Cardiac fibroblast (primary cell): ENCODE measurements at regions not wholly inside any gene's neighbourhood (a gene's known extent, or its start where the extent isn't known, plus 50 kb on each side); places are given as distances from the start of the nearest gene placed in this dataset.

ENCODE experiments used
- DNase-seq, 2 donors: peaks; one replicate each; pipeline versions ENCODE4 v3.0.0 to v3.0.0-alpha.2; 2010; ENCODE audit warnings: low read depth in 2 of 2
- H3K4me3 ChIP-seq, 2 donors: replicated peaks in 1 of 2; 1 replicate in 1 of 2; 2 replicates in 1 of 2; pipeline ENCODE4 v1.5.1; 2011; ENCODE audit warnings: low read depth in 2 of 2, low read length in 2 of 2, mild to moderate bottlenecking in 2 of 2, moderate library complexity in 1 of 2
- TF ChIP-seq, protein P1 (sequence below): IDR thresholded peaks from one replicate; pipeline ENCODE4 v1.5.1; 2011; ENCODE audit warnings: low read depth, mild to moderate bottlenecking, low read length, inconsistent platforms

DNA sequence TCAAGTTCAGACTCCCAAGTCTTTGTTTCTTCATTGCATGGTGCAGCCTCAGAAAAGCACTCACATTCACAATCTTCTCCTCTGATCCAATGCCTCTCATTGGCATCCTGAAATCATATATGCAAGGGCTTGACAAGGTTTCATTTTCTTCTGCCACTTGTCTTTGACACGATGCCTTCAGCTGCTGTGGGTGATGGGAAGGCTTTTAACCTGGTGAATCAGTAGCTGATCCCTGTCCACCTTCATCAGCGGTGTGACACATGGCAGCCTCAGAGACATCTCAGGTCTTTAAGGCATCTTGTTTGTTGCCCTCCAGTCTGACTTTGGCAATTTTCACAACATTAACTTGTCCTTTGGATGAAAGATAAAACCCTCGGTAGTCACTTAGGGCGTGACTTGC, 147.2 kb downstream of the PRELID2 start:
- TF ChIP-seq, protein P1, sequence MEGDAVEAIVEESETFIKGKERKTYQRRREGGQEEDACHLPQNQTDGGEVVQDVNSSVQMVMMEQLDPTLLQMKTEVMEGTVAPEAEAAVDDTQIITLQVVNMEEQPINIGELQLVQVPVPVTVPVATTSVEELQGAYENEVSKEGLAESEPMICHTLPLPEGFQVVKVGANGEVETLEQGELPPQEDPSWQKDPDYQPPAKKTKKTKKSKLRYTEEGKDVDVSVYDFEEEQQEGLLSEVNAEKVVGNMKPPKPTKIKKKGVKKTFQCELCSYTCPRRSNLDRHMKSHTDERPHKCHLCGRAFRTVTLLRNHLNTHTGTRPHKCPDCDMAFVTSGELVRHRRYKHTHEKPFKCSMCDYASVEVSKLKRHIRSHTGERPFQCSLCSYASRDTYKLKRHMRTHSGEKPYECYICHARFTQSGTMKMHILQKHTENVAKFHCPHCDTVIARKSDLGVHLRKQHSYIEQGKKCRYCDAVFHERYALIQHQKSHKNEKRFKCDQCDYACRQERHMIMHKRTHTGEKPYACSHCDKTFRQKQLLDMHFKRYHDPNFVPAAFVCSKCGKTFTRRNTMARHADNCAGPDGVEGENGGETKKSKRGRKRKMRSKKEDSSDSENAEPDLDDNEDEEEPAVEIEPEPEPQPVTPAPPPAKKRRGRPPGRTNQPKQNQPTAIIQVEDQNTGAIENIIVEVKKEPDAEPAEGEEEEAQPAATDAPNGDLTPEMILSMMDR = no peak
- no peak for DNase-seq
- H3K4me3 ChIP-seq = no peak overlapping the region

DNA sequence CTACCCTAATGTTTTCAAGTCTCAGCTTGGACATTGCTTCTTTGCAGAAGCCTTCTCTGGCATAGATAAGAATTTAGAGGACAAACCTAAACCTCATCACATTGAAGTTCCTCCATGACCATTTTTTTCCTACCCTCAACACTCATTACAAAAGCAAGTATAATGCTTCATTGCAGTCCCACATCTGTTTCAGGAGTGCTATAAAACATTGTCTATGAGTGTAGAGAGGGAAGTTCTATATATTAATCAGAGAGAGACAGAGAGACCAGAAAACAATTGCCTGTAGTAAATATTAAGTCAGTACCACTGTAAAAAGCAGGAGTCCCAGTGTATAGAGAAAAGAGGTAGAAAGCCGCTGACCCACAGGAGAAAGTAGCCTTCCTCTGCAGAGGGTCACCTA, 149.7 kb downstream of the PRELID2 start:
- TF ChIP-seq, protein P1 = no peak
- no peak for DNase-seq
- H3K4me3 ChIP-seq = no peak overlapping the region

DNA sequence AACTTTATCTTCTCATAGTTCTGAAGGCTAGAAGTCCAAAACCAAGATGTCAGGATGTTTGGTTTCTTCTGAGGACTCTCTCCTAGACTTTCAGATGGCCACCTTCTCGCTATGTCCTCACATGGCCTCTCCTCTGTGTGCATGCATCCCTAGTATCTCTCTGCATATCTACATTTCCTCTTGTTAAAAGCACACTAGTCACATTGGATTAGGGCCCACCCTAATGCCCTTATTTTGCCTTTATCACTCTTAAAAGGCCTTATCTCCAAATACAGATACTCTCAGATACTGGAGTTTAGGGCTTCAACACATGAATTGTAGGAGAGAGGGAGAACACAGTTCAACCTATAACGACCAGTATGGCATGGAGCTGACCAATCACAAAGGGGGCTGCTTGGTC, 151.7 kb downstream of the PRELID2 start:
- H3K4me3 ChIP-seq = no peak overlapping the region
- TF ChIP-seq, protein P1 = no peak
- no peak for DNase-seq

DNA sequence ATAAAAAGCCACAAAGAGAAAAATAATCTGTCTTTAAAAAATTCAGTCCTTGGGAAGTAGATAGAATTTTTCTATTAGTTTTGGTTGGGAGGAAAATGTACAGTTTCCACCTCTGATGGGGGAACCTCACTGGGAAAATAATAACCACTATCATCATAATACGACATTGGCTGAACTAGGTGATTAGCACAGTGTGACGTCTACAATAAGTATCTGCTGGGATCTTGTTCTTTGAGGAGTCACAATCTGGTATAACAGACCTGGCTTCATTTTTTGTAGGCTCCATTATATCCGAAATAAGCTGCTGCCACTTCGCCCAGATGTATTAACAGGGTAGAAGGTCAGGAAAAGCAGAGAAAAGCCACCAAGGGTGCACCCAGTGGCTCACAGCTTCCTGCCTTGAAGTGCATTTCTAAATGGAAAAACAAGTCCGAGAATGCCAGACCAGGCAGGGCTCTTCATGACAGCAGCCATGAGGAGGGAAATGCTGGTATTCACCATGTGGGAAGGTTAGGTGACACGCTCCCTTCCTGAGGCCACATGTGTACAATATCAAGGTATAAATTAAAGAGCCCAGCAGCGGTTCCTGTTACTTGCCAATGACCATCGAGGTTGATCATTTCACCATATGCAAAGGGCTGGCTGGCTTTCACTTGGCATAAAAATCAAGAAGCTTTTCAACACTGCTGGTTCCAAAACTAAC, 152.8 kb downstream of the PRELID2 start:
- no peak overlapping the region for H3K4me3 ChIP-seq
- TF ChIP-seq, protein P1 = no peak
- no peak for DNase-seq

DNA sequence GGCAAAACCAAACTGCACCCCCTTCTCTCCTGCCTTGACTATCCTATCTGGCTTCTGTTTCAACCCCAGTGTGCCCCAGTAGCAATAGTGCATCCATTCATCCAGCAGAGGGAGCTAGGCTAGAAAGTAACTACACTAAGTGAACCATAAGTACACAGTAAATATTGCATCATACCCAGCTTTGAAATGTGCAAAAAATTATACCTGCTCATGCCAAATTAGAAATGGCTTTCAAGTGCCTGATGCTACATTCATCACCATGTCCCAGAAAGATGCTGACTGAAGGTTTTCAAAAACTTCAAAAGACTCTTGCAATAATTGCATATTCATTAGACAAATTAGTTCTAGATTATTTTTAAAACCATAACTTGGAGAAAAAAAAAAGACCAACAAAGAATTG, 153.5 kb downstream of the PRELID2 start:
- no peak overlapping the region for H3K4me3 ChIP-seq
- DNase-seq = peak; percentile 83 to 85
- TF ChIP-seq, protein P1 = peak; percentile 91

DNA sequence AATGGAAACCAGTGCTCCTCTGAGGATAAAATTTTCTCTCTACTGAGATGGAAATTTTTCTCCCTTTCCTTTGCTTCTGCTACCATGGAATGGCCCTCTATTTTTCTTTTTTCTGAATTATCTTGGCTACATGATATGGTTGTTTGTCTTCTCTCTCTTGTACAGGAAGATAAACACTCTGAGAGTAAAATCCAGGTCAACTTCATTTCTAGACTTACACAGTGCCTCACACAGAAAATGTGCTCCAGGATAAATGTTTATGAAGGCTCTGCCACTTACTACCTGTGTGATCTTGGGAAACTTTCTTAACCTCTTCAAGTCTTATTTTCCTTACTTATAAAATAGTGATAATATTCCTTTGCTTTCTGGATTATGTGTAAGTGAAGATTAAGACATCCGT, 153.9 kb downstream of the PRELID2 start:
- no peak for DNase-seq
- TF ChIP-seq, protein P1 = no peak
- H3K4me3 ChIP-seq = no peak overlapping the region

DNA sequence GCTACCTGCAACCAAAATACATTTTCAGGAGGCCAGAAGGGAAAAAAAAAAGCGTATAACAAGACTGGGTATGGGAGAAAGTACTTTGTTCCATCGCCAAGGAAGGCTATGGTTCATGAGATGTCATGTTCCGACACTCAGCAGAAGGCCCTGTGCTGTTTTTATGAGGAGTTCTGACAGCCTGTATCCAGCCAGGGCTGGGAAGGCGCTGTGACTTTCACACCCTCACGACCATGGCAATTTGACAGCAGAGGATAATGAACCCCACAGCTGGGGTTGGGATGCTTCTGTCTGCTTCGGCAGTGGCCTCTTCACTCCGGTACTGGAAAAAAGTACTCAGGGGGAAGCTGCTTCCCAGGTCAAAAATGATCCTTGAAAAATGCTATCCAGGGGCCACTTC, 154.4 kb downstream of the PRELID2 start:
- H3K4me3 ChIP-seq = no peak overlapping the region
- DNase-seq = peak in 1 of 2 donors; percentile 7
- TF ChIP-seq, protein P1 = no peak
